ENCODE measurements at regions not wholly inside any gene's neighbourhood (a gene's known extent, or its start where the extent isn't known, plus 50 kb on each side); places are given as distances from the start of the nearest gene placed in this dataset.
A peak's percentile ranks its signal among the peaks of the same experiment; 100 is the strongest.
"Not testable (repeated sequence)": the region's sequence is repeated elsewhere in the genome, so short reads cannot be mapped to it uniquely, and the experiment has no call there.

DNA sequence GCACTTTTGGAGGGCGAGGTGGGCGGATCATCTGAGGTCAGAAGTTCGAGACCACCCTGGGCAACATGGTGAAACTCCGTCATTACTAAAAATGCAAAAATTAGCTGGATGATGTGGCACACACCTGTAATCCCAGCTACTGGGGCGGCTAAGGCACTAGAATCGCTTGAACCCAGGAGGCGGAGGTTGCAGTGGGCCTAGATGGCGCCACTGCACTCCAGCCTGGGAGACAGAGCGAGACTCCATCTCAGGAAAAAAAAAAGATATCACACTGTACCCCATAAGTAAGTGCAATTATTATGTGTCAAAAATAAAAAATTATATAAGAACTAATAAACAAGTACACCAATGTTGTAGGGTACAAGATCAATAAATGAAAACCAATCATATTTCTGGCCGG, 200.0 kb downstream of the CDRT15L2 start:
- DNase-seq (no peak), ATAC-seq (no peak)
- no peak overlapping the region for H3K27ac Mint-ChIP-seq
- H3K9me3 Mint-ChIP-seq (ENCODE audit: low read depth) = no peaks in the 10 kb centered on the region
- POLR2A ChIA-PET = no interaction called here
- H3K27me3 Mint-ChIP-seq = peaks cover 5% of the 10 kb centered on the region
- no peaks in the 10 kb centered on the region for H3K36me3 Mint-ChIP-seq (ENCODE audit: low read depth)
- CTCF ChIA-PET = no interaction called here
- H3K4me1 Mint-ChIP-seq = no peaks in the 10 kb centered on the region
- intact Hi-C loops (cut with DNase I, micrococcal nuclease) = no loop called here
- no peak overlapping the region for H3K4me3 Mint-ChIP-seq

DNA sequence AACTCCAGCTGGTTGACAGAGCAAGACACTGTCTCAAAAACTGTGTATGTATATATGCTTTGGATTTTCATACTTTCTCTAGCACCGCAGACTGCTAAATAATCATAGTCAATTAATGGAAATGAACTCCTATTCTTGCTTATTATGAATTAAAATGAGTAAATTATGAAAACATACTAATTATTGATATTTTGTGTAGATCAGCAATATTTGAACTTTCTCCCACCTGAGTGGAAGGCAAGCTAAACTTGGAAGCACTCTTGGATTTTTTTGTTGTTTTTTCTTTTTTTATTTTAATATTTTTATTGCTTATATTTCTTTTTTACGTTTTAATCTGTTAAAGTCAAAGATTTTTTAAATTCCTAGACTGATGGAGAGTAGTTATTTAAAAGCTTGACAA, 201.7 kb downstream of the CDRT15L2 start:
- intact Hi-C loops (cut with DNase I, micrococcal nuclease) = no loop called here
- ChIA-PET CTCF (interaction anchor here (0.7 kb wide), 1 partner anchor 29 kb away, joined by 3 read pairs; no protein-coding TSS in a partner anchor), POLR2A (no interaction called here)
- Mint-ChIP-seq H3K4me1 (no peaks in the 10 kb centered on the region), H3K4me3 (no peak overlapping the region), H3K27ac (no peak overlapping the region), H3K36me3 (ENCODE audit: low read depth) (no peaks in the 10 kb centered on the region), H3K27me3 (peaks cover 17% of the 10 kb centered on the region), H3K9me3 (ENCODE audit: low read depth) (no peaks in the 10 kb centered on the region)
- ATAC-seq (no peak), DNase-seq (no peak)

DNA sequence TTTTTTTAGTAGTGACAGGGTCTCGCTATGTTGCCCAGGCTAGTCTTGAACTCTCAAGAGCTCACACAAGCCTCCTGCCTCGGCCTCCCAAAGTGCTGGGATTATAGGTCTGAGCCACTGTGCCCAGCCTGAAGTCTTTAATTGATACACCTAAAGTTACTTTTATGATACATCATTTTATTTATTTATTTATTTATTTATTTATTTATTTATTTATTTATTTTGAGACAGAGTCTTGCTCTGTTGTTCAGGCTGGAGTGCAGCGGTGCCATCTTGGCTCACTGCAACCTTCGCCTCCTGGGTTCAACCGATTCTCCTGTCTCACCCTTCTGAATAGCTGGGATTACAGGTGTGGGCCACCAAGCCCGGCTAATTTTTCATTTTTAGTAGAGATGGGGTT, 202.3 kb downstream of the CDRT15L2 start:
- POLR2A ChIA-PET; ATAC-seq; H3K4me3 Mint-ChIP-seq; intact Hi-C loops (cut with DNase I, micrococcal nuclease); DNase-seq; H3K27ac Mint-ChIP-seq; H3K9me3 Mint-ChIP-seq (ENCODE audit: low read depth); H3K36me3 Mint-ChIP-seq (ENCODE audit: low read depth); H3K4me1 Mint-ChIP-seq: not testable (repeated sequence)
- CTCF ChIA-PET = interaction anchor here (0.7 kb wide), 1 partner anchor 29 kb away, joined by 3 read pairs; no protein-coding TSS in a partner anchor
- H3K27me3 Mint-ChIP-seq = peaks cover 17% of the 10 kb centered on the region

DNA sequence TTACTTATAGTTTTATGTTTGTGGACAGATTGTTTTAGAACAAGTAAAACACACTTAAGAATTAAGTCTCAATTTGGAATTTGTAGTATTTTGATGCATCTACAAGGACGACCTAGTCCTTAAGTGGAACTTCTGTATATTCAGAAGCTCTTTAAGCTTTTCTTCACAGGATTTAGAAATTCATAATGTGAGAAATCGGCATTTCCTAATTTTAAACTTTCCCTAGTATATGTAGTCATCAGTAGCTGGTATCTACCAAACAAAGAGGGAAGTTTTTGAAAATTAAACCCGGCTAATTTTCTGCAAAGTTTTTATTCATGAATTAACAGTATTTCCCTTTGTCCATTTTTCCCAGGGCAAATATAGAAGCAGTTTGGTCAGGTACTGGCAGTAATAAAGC, 203.6 kb downstream of the CDRT15L2 start:
- no peaks in the 10 kb centered on the region for H3K9me3 Mint-ChIP-seq (ENCODE audit: low read depth)
- H3K27ac Mint-ChIP-seq = no peak overlapping the region
- ATAC-seq (no peak), DNase-seq (no peak)
- H3K36me3 Mint-ChIP-seq (ENCODE audit: low read depth) = no peaks in the 10 kb centered on the region
- CTCF ChIA-PET = interaction anchor here (0.7 kb wide), 1 partner anchor 205 kb away, joined by 3 read pairs; no protein-coding TSS in a partner anchor
- intact Hi-C loops (cut with DNase I, micrococcal nuclease) = no loop called here
- H3K4me1 Mint-ChIP-seq = no peaks in the 10 kb centered on the region
- POLR2A ChIA-PET = no interaction called here
- no peak overlapping the region for H3K4me3 Mint-ChIP-seq
- peaks cover 17% of the 10 kb centered on the region for H3K27me3 Mint-ChIP-seq

GRCh38 chr17:20784100-20784665, 204.7 kb downstream of the CDRT15L2 start:
- intact Hi-C loops (cut with DNase I, micrococcal nuclease) = no loop called here
- DNase-seq (no peak), ATAC-seq (peak; percentile 55)
- H3K4me1 Mint-ChIP-seq = no peaks in the 10 kb centered on the region
- no peaks in the 10 kb centered on the region for H3K9me3 Mint-ChIP-seq (ENCODE audit: low read depth)
- no peak overlapping the region for H3K4me3 Mint-ChIP-seq
- peaks cover 17% of the 10 kb centered on the region for H3K27me3 Mint-ChIP-seq
- no peaks in the 10 kb centered on the region for H3K36me3 Mint-ChIP-seq (ENCODE audit: low read depth)
- CTCF ChIA-PET = no interaction called here
- POLR2A ChIA-PET = no interaction called here
- no peak overlapping the region for H3K27ac Mint-ChIP-seq

DNA sequence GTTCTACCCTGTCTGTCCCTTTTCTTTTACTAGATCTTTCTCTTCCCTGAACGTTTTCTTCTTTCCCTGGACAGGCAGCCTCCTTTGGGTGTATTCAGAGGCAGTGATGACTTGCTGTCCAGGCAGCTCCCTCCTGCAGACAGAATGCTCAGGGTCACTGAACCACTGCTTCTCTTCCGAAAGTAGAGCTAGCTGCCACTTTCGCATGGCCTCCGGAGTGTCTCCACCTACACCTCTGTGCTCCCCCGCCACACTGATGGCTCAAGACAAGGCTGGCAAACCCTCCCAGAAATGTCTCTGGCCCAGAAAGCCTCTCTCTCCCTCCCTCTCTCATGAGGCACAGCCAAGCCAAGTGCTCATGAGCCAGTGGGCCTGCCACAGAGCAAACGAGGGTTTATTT, 207.8 kb downstream of the CDRT15L2 start:
- ChIA-PET CTCF (no interaction called here), POLR2A (no interaction called here)
- intact Hi-C loops (cut with DNase I, micrococcal nuclease) = no loop called here
- ATAC-seq (no peak), DNase-seq (no peak)
- no peaks in the 10 kb centered on the region for H3K4me1 Mint-ChIP-seq
- H3K9me3 Mint-ChIP-seq (ENCODE audit: low read depth) = no peaks in the 10 kb centered on the region
- H3K27ac Mint-ChIP-seq = no peak overlapping the region
- H3K4me3 Mint-ChIP-seq = no peak overlapping the region
- H3K36me3 Mint-ChIP-seq (ENCODE audit: low read depth) = no peaks in the 10 kb centered on the region
- peaks cover 17% of the 10 kb centered on the region for H3K27me3 Mint-ChIP-seq

- H3K36me3 Mint-ChIP-seq (ENCODE audit: low read depth) = no peaks in the 10 kb centered on the region
- intact Hi-C loops (cut with DNase I, micrococcal nuclease) = no loop called here
- H3K9me3 Mint-ChIP-seq (ENCODE audit: low read depth) = no peaks in the 10 kb centered on the region
- CTCF ChIA-PET = interaction anchor here (0.7 kb wide), 1 partner anchor 10 kb away, joined by 4 read pairs; no protein-coding TSS in a partner anchor
- POLR2A ChIA-PET = no interaction called here
- no peaks in the 10 kb centered on the region for H3K27me3 Mint-ChIP-seq
- H3K4me3 Mint-ChIP-seq = no peak overlapping the region
- no peaks in the 10 kb centered on the region for H3K4me1 Mint-ChIP-seq
- no peak overlapping the region for H3K27ac Mint-ChIP-seq
- ATAC-seq (no peak), DNase-seq (no peak)
Observed at GRCh38 chr17:20791626-20792025, 212.1 kb downstream of the CDRT15L2 start.

DNA sequence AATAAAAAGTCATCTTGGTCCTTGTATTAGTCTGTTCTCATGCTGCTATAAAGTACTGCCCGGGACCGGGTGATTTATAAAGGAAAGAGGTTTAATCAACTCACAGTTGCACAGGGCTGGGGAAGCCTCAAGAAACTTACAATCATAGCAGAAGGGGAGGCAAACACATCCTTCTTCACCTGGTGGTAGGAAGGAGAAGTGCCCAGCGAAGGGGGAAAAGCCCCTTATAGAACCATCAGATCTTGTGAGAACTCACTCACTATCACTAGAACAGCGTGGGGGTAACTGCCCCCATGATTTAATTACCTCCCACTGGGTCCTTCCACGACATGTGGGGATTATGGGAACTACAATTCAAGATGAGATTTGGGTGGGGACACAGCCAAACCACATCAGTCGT, 215.0 kb downstream of the CDRT15L2 start:
- intact Hi-C loops (cut with DNase I, micrococcal nuclease); ATAC-seq; H3K9me3 Mint-ChIP-seq (ENCODE audit: low read depth); H3K4me1 Mint-ChIP-seq; H3K4me3 Mint-ChIP-seq; H3K27me3 Mint-ChIP-seq; CTCF ChIA-PET; H3K36me3 Mint-ChIP-seq (ENCODE audit: low read depth); H3K27ac Mint-ChIP-seq; POLR2A ChIA-PET; DNase-seq: not testable (repeated sequence)

DNA sequence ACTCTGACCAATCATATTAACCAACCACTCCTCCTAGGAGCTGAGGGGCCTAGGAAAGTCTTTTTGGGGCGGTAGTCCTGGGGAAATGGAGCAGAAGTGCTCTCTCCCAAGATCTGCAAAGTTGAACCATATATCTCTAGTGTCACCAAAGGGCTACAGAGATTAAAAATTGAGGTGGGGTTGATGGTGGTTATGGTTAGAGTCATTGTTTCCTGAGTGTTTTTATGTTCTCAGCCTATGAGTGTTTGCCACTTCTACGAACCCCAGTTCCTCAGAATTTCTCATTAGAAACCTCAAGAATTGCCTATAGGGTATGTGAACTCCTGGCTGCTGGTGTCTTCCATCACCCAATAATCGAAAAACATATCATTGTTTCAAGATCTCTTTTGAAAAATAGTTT, 217.8 kb downstream of the CDRT15L2 start:
- DNase-seq = no peak
- CTCF ChIA-PET = no interaction called here

GRCh38 chr17:20800146-20800545, 220.6 kb downstream of the CDRT15L2 start:
- no peaks in the 10 kb centered on the region for H3K36me3 Mint-ChIP-seq (ENCODE audit: low read depth)
- DNase-seq = no peak
- no peaks in the 10 kb centered on the region for H3K27me3 Mint-ChIP-seq
- intact Hi-C loops (cut with DNase I, micrococcal nuclease) = loop anchor here (2.0 kb wide), 3 partner anchors 49 to 299 kb away; no protein-coding TSS in a partner anchor
- no peak overlapping the region for H3K27ac Mint-ChIP-seq
- H3K4me3 Mint-ChIP-seq = no peak overlapping the region
- no peaks in the 10 kb centered on the region for H3K9me3 Mint-ChIP-seq (ENCODE audit: low read depth)
- ATAC-seq = no peak
- ChIA-PET CTCF (interaction anchor here (0.7 to 1.2 kb wide), 2 partner anchors 9 to 193 kb away, joined by 3 to 4 read pairs; no protein-coding TSS in a partner anchor), POLR2A (interaction anchor here (0.7 kb wide), 1 partner anchor 140 kb away, joined by 3 read pairs; no protein-coding TSS in a partner anchor)
- H3K4me1 Mint-ChIP-seq = peaks cover 10% of the 10 kb centered on the region

More for the DNA sequence above, 217.8 kb downstream of the CDRT15L2 start:
- Mint-ChIP-seq H3K9me3 (ENCODE audit: low read depth) (no peaks in the 10 kb centered on the region), H3K4me3 (no peak overlapping the region), H3K27me3 (no peaks in the 10 kb centered on the region), H3K36me3 (ENCODE audit: low read depth) (no peaks in the 10 kb centered on the region), H3K27ac (no peak overlapping the region), H3K4me1 (peaks cover 10% of the 10 kb centered on the region)
- ATAC-seq = peak; percentile 51
- POLR2A ChIA-PET = no interaction called here
- intact Hi-C loops (cut with DNase I, micrococcal nuclease) = no loop called here

- H3K36me3 Mint-ChIP-seq (ENCODE audit: low read depth) = no peaks in the 10 kb centered on the region
- no peaks in the 10 kb centered on the region for H3K4me1 Mint-ChIP-seq
- no peak for DNase-seq
- H3K9me3 Mint-ChIP-seq (ENCODE audit: low read depth) = peaks cover 4% of the 10 kb centered on the region
- no peak overlapping the region for H3K4me3 Mint-ChIP-seq
- ATAC-seq = no peak
- CTCF ChIA-PET = interaction anchor here (0.6 kb wide), 1 partner anchor 32 kb away, joined by 3 read pairs; no protein-coding TSS in a partner anchor
- POLR2A ChIA-PET = no interaction called here
- intact Hi-C loops (cut with DNase I, micrococcal nuclease) = no loop called here
- H3K27me3 Mint-ChIP-seq = no peaks in the 10 kb centered on the region
- H3K27ac Mint-ChIP-seq = no peak overlapping the region
Observed at GRCh38 chr17:20805751-20806150, 226.2 kb downstream of the CDRT15L2 start.

DNA sequence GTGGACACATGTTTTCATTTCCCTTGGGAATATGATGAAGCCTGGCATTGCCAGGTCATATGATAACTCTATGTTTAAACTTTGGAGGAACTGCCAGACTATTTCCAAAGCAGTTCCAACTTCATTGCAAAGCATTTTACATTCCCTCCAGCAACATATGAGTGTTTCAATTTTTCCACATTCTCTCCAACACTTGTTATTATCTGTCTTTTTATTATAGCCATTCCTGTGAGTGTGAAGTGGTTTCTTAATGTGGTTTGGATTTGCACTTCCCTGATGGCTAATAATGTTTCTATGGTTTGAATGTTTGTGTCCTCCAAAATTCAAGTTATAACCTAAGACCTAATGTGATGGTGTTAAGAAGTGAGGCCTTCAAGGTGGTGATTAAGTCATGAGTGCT, 228.0 kb downstream of the CDRT15L2 start:
- H3K9me3 Mint-ChIP-seq (ENCODE audit: low read depth); intact Hi-C loops (cut with DNase I, micrococcal nuclease); DNase-seq; H3K36me3 Mint-ChIP-seq (ENCODE audit: low read depth); H3K4me1 Mint-ChIP-seq; ATAC-seq; H3K27me3 Mint-ChIP-seq; H3K4me3 Mint-ChIP-seq; CTCF ChIA-PET; POLR2A ChIA-PET; H3K27ac Mint-ChIP-seq: not testable (repeated sequence)

Data from activated CD4-positive, alpha-beta T cell treated with anti-CD3 and anti-CD28 coated beads for 36 hours (primary cell).